Calu3 (cell line): ENCODE measurements at regions not wholly inside any gene's neighbourhood (a gene's known extent, or its start where the extent isn't known, plus 50 kb on each side); places are given as distances from the start of the nearest gene placed in this dataset.

ENCODE experiments used
- BruUV-seq: library from RNA; stranded (reverse); fragments of 400-500 nt; replicated peaks from 2 replicates; lab custom pipeline; 2021; lab: Mats Ljungman, UMichigan
- CTCF ChIA-PET: fragments of 300-600 bp; sonication (Branson Sonifier 250); formaldehyde crosslinking; loops from one replicate; lab custom pipeline; 2022; ENCODE audit warnings: antibody characterized with exemption; lab: Charles Lee
- DNase-seq: peaks from one replicate; pipeline ENCODE4 v3.0.0; 2022
- H3K27ac Mint-ChIP-seq: one replicate; pipeline ENCODE4 v1.8.0; 2022; ENCODE audit warnings: mixed read lengths; ENCODE audit not compliant: unreplicated experiment
- H3K27me3 Mint-ChIP-seq: one replicate; pipeline ENCODE4 v1.8.0; 2022; ENCODE audit warnings: mixed read lengths; ENCODE audit not compliant: unreplicated experiment
- H3K36me3 Mint-ChIP-seq: one replicate; pipeline ENCODE4 v1.8.0; 2022; ENCODE audit warnings: mild to moderate bottlenecking, moderate library complexity, mixed read lengths; ENCODE audit not compliant: insufficient read depth, unreplicated experiment
- H3K4me1 Mint-ChIP-seq: one replicate; pipeline ENCODE4 v1.8.0; 2022; ENCODE audit warnings: mild to moderate bottlenecking, low read depth, mixed read lengths; ENCODE audit not compliant: unreplicated experiment
- H3K4me3 Mint-ChIP-seq: one replicate; pipeline ENCODE4 v1.8.0; 2022; ENCODE audit warnings: mild to moderate bottlenecking, low read depth, moderate library complexity, mixed read lengths; ENCODE audit not compliant: unreplicated experiment
- H3K9me3 Mint-ChIP-seq: one replicate; pipeline ENCODE4 v1.8.0; 2022; ENCODE audit warnings: low read depth, mixed read lengths; ENCODE audit not compliant: unreplicated experiment
- CTCF ChIP-seq: fragments of 200-600 bp; IDR thresholded peaks from one replicate; pipeline ENCODE4 v1.8.0; 2022; ENCODE audit warnings: antibody characterized with exemption; ENCODE audit not compliant: unreplicated experiment
- intact Hi-C: fragments of 100-400 bp; cut with micrococcal nuclease; formaldehyde crosslinking; loops from one replicate; pipeline ENCODE4 v1.10.0; 2022; ENCODE audit not compliant: unreplicated experiment

- no peaks in the 10 kb centered on the region for H3K4me1 Mint-ChIP-seq
- H3K9me3 Mint-ChIP-seq: peaks cover 10% of the 10 kb centered on the region
- CTCF ChIA-PET: no interaction called here
- DNase-seq: no peak
- intact Hi-C loops: no loop called here
- no peaks in the 10 kb centered on the region for H3K36me3 Mint-ChIP-seq
- no peak for TF ChIP-seq CTCF
- H3K27me3 Mint-ChIP-seq: no peaks in the 10 kb centered on the region
- BruUV-seq: no TSS peak
- no peak overlapping the region for H3K4me3 Mint-ChIP-seq
- H3K27ac Mint-ChIP-seq: no peak overlapping the region
These were observed 530.4 kb upstream of the KLHL29 start for GRCh38 chr2:22854588-22854987.

- no peak overlapping the region for H3K27ac Mint-ChIP-seq
- no peaks in the 10 kb centered on the region for H3K36me3 Mint-ChIP-seq
- no peaks in the 10 kb centered on the region for H3K4me1 Mint-ChIP-seq
- intact Hi-C loops: no loop called here
- no peak overlapping the region for H3K4me3 Mint-ChIP-seq
- H3K9me3 Mint-ChIP-seq: peaks cover 8% of the 10 kb centered on the region
- no peak for TF ChIP-seq CTCF
- CTCF ChIA-PET: no interaction called here
- no peak for DNase-seq
- H3K27me3 Mint-ChIP-seq: no peaks in the 10 kb centered on the region
- no TSS peak for BruUV-seq
These were observed 529.9 kb upstream of the KLHL29 start for GRCh38 chr2:22855081-22855480.

DNA sequence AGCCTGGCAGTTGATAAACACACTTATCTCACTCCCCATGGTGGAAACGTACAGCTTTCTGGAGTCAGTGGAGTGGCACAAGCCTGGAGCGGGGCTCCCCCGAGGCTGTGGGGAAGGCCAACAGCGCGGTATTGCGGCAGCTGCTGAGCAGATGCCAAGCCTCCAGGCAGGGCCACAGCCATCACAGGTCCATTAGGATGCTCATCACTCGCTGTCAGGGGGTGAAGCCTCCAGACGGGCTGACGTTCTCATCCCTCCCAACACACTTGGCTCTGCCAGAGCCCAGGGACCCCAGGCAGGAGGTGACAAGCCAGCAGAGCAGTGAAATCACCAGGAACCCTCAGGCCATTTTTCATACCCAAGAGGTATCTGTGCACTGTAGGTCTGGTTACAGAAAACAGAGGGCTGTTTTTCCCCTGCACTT is 529.2 kb upstream of the KLHL29 start:
- intact Hi-C loops: no loop called here
- CTCF ChIA-PET: no interaction called here
- Mint-ChIP-seq H3K4me1 (no peaks in the 10 kb centered on the region), H3K4me3 (no peak overlapping the region), H3K36me3 (no peaks in the 10 kb centered on the region), H3K9me3 (peaks cover 7% of the 10 kb centered on the region), H3K27me3 (no peaks in the 10 kb centered on the region), H3K27ac (no peak overlapping the region)
- TF ChIP-seq CTCF: no peak
- no peak for DNase-seq
- BruUV-seq: no TSS peak

- no peak for TF ChIP-seq CTCF
- Mint-ChIP-seq H3K9me3 (no peaks in the 10 kb centered on the region), H3K4me1 (no peaks in the 10 kb centered on the region), H3K4me3 (no peak overlapping the region), H3K36me3 (no peaks in the 10 kb centered on the region), H3K27ac (no peak overlapping the region), H3K27me3 (peaks cover 9% of the 10 kb centered on the region)
- intact Hi-C loops: no loop called here
- no peak for DNase-seq
- BruUV-seq: no TSS peak
- CTCF ChIA-PET: no interaction called here
These were observed 517.0 kb upstream of the KLHL29 start for GRCh38 chr2:22867973-22868372.
